AG04450 (cell line): ENCODE measurements at regions not wholly inside any gene's neighbourhood (a gene's known extent, or its start where the extent isn't known, plus 50 kb on each side); places are given as distances from the start of the nearest gene placed in this dataset.
"Not testable (repeated sequence)": the region's sequence is repeated elsewhere in the genome, so short reads cannot be mapped to it uniquely, and the experiment has no call there.

Experiments
- CTCF ChIA-PET: fragments of 300-600, 350-600 bp; formaldehyde crosslinking; extraction: SDS; loops from one replicate; lab custom pipeline; 2022; ENCODE audit warnings: antibody characterized with exemption, inconsistent platforms; lab: Charles Lee
- POLR2A ChIA-PET: fragments of 350-600 bp; formaldehyde crosslinking; extraction: SDS; loops from one replicate; lab custom pipeline; 2021; ENCODE audit warnings: antibody characterized with exemption, inconsistent platforms; lab: Yijun Ruan, JAX
- DNase-seq: peaks from one replicate; pipeline ENCODE4 v3.0.0-alpha.2; 2011; ENCODE audit warnings: low read depth, low spot score
- H3K27ac ChIP-seq: one replicate; pipeline ENCODE4 v1.5.1; 2012; ENCODE audit warnings: low read depth, low read length, control low read depth
- H3K27me3 ChIP-seq: one replicate; pipeline ENCODE4 v1.6.0; 2012; ENCODE audit warnings: low read length; ENCODE audit not compliant: control insufficient read depth, insufficient read depth
- H3K4me3 ChIP-seq: 2 replicates; pipeline ENCODE4 v1.5.1; 2011; ENCODE audit warnings: mild to moderate bottlenecking, low read depth, low read length, control low read depth
- H3K9me3 ChIP-seq: 2 replicates; pipeline ENCODE4 v1.5.1; 2012; ENCODE audit warnings: low read length; ENCODE audit not compliant: control insufficient read depth, insufficient read depth
- CTCF ChIP-seq: IDR thresholded peaks from 2 replicates; pipeline ENCODE4 v1.5.1; 2011; ENCODE audit warnings: low read depth, low read length, control low read depth, inconsistent platforms

DNA sequence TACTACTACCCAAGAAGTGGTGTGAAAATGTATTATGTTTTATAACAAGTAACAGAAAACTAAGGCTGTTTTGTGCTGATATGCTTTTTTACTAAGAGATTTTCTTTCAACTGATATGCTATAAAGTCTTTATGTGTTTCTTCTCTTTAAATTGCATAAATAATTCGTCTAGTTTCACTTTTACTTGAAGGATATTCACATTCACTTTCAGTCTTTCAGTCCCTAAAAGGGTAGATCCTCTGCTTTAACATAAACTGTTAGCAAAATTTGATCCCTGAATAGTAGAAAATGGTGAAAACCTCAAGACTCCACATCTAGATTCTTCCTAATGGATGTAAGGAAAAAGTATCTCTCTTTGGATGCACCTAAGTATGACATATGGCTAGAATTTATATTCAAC is 69.0 kb upstream of the FST start:
- Histone ChIP-seq H3K27ac (no peak overlapping the region), H3K9me3 (peaks cover 11% of the 10 kb centered on the region), H3K27me3 (no peaks in the 10 kb centered on the region), H3K4me3 (no peak overlapping the region)
- ChIA-PET CTCF (no interaction called here), POLR2A (no interaction called here)
- DNase-seq: no peak
- TF ChIP-seq CTCF: no peak

DNA sequence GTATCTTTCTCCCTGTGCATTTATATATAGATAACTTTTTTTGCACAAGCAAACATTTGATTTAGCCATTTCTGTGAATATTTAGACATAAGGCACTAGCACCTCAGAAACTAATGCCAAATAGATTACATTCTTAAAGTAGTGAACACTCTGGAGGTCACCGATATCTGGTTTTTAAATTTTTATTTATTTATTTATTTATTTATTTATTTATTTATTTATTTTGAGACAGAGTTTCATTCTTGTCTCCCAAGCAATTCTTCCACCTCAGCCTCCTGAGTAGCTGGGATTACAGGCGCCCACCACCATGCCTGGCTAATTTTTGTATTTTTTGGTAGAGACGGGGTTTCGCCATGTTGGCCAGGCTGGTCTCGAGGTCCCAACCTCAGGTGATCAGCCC is 67.9 kb upstream of the FST start:
- H3K27ac ChIP-seq, DNase-seq, H3K27me3 ChIP-seq, POLR2A ChIA-PET, H3K4me3 ChIP-seq, CTCF ChIA-PET: not testable (repeated sequence)
- peaks cover 11% of the 10 kb centered on the region for H3K9me3 ChIP-seq

- ChIA-PET POLR2A (no interaction called here), CTCF (interaction anchor here (1.0 kb wide), 1 partner anchor 245 kb away, joined by 3 read pairs; no protein-coding TSS in a partner anchor)
- H3K9me3 ChIP-seq: peaks cover 5% of the 10 kb centered on the region; the same call in 1 of the 2 replicates
- H3K4me3 ChIP-seq: no peak overlapping the region
- no peaks in the 10 kb centered on the region for H3K27me3 ChIP-seq
- DNase-seq: no peak
- H3K27ac ChIP-seq: no peak overlapping the region
- TF ChIP-seq CTCF: no peak
These were observed 64.2 kb upstream of the FST start for GRCh38 chr5:53416144-53416738.

DNA sequence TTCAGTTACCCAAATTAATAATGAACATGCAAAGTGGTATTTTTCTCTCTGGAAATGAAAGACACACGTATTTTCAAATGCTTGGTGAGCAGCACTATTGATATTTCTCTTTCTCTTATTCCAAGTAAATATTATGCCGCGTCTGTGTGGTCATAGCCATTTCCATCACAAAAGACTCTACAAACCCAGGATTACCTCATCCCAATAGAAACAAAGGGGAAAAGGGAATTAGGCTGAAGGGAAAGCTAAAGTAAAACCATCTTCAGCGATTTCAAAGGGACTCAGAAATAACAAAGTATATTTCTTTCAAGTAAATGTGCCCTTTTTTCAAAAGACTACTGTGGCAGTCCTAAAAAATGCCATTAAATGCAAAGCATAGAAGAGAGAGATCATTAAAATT is 62.0 kb upstream of the FST start:
- DNase-seq: no peak
- peaks cover 4% of the 10 kb centered on the region; the same call in 1 of the 2 replicates for H3K9me3 ChIP-seq
- peak overlapping the region; percentile 86 for H3K27ac ChIP-seq
- no peak overlapping the region; the same call in 1 of the 2 replicates for H3K4me3 ChIP-seq
- POLR2A ChIA-PET: interaction anchor here (1.0 to 1.2 kb wide), 2 partner anchors 11 to 55 kb away, joined by 4 to 6 read pairs; no protein-coding TSS in a partner anchor
- H3K27me3 ChIP-seq: no peaks in the 10 kb centered on the region
- no peak for TF ChIP-seq CTCF
- CTCF ChIA-PET: interaction anchor here (0.5 to 0.7 kb wide), 2 partner anchors 12 to 14 kb away, joined by 3 to 6 read pairs; no protein-coding TSS in a partner anchor

GRCh38 chr5:53418826-53419658 is 61.4 kb upstream of the FST start:
- POLR2A ChIA-PET: interaction anchor here (0.6 to 1.2 kb wide), 3 partner anchors 11 to 430 kb away, joined by 4 to 6 read pairs (median 4); partner anchors contain the start of gene ITGA2
- H3K9me3 ChIP-seq: peaks cover under 1% of the 10 kb centered on the region; the same call in 1 of the 2 replicates
- H3K4me3 ChIP-seq: no peak overlapping the region
- TF ChIP-seq CTCF: no peak
- CTCF ChIA-PET: interaction anchor here (0.5 kb wide), 1 partner anchor 15 kb away, joined by 3 read pairs; no protein-coding TSS in a partner anchor
- peak; percentile 87 for DNase-seq
- peak overlapping the region; percentile 85 for H3K27ac ChIP-seq
- H3K27me3 ChIP-seq: no peaks in the 10 kb centered on the region
